ENCODE measurements at regions not wholly inside any gene's neighbourhood (a gene's known extent, or its start where the extent isn't known, plus 50 kb on each side); places are given as distances from the start of the nearest gene placed in this dataset.

GRCh38 chr12:84046859-84047258, 865.7 kb downstream of the SLC6A15 start:
- no peak for TF ChIP-seq POLR2A (IDR thresholded peaks at IDR 0.05)
- TF ChIP-seq CTCF (IDR thresholded peaks at IDR 0.05): no peak
- TF ChIP-seq EP300 (IDR thresholded peaks at IDR 0.05): no peak
- TF ChIP-seq POLR2AphosphoS5 (IDR thresholded peaks at IDR 0.05): no peak
